NCI-H1436 treated with DMSO at 0.1 percent for 48 hours (cell line): ENCODE measurements at regions not wholly inside any gene's neighbourhood (a gene's known extent, or its start where the extent isn't known, plus 50 kb on each side); places are given as distances from the start of the nearest gene placed in this dataset.
"Not testable (repeated sequence)": the region's sequence is repeated elsewhere in the genome, so short reads cannot be mapped to it uniquely, and the experiment has no call there.

Source experiments
- DNase-seq: peaks from one replicate; lab custom pipeline; 2025; lab: John Stamatoyannopoulos, UW

GRCh38 chr16:77067900-77068299 is 123.1 kb upstream of the MON1B start:
- DNase-seq = no peak

GRCh38 chr16:77068402-77068801 is 122.6 kb upstream of the MON1B start:
- DNase-seq = no peak

- no peak for DNase-seq
These were observed 121.1 kb upstream of the MON1B start for GRCh38 chr16:77069929-77070328.

- no peak for DNase-seq
These were observed 120.3 kb upstream of the MON1B start for GRCh38 chr16:77070683-77071082.

GRCh38 chr16:77076839-77077238 is 114.2 kb upstream of the MON1B start:
- DNase-seq = no peak

GRCh38 chr16:77077256-77077922 is 113.6 kb upstream of the MON1B start:
- no peak for DNase-seq

GRCh38 chr16:77085981-77086380 is 105.0 kb upstream of the MON1B start:
- DNase-seq = no peak

- DNase-seq = no peak
These were observed 100.9 kb upstream of the MON1B start for GRCh38 chr16:77090062-77090461.

GRCh38 chr16:77093309-77093708 is 97.7 kb upstream of the MON1B start:
- no peak for DNase-seq

GRCh38 chr16:77093999-77094398 is 97.0 kb upstream of the MON1B start:
- DNase-seq = no peak

- DNase-seq = no peak
These were observed 79.9 kb upstream of the MON1B start for GRCh38 chr16:77111056-77111565.

GRCh38 chr16:77112746-77113145 is 78.2 kb upstream of the MON1B start:
- no peak for DNase-seq

- DNase-seq = no peak
These were observed 77.2 kb upstream of the MON1B start for GRCh38 chr16:77113835-77114234.

GRCh38 chr16:77114361-77114760 is 76.6 kb upstream of the MON1B start:
- DNase-seq = not testable (repeated sequence)

GRCh38 chr16:77116856-77117255 is 74.1 kb upstream of the MON1B start:
- DNase-seq = no peak

- no peak for DNase-seq
These were observed 73.3 kb upstream of the MON1B start for GRCh38 chr16:77117707-77118106.

GRCh38 chr16:77131398-77131797 is 59.6 kb upstream of the MON1B start:
- DNase-seq = no peak

- DNase-seq = no peak
These were observed 58.9 kb upstream of the MON1B start for GRCh38 chr16:77132051-77132618.

- no peak for DNase-seq
These were observed 57.3 kb upstream of the MON1B start for GRCh38 chr16:77133706-77134105.

GRCh38 chr16:77137045-77137444 is 53.9 kb upstream of the MON1B start:
- no peak for DNase-seq
